Thoracic aorta (tissue), 2 donors: ENCODE measurements at regions not wholly inside any gene's neighbourhood (a gene's known extent, or its start where the extent isn't known, plus 50 kb on each side); places are given as distances from the start of the nearest gene placed in this dataset.
A peak's percentile ranks its signal among the peaks of the same experiment; 100 is the strongest.

ENCODE experiments used
- ATAC-seq: fragments of 150-250 bp; one replicate; pipeline ENCODE4 v1.8.0; 2017; ENCODE audit warnings: low read depth; ENCODE audit not compliant: insufficient number of reproducible peaks, low FRiP score
- DNase-seq: peaks from one replicate; pipeline ENCODE4 v3.0.0-alpha.2; 2020; ENCODE audit warnings: low spot score
- H3K27ac ChIP-seq, 2 donors: fragments of 200-600 bp; sonication (generic); 1 replicate in 1 of 2; 2 replicates in 1 of 2; pipeline ENCODE4 v1.5.1; 2016; ENCODE audit warnings: mild to moderate bottlenecking in 2 of 2, moderate library complexity in 2 of 2
- H3K27me3 ChIP-seq: fragments of 200-600 bp; sonication (generic); replicated peaks from 2 replicates; pipeline ENCODE4 v1.6.0; 2016; ENCODE audit warnings: mild to moderate bottlenecking; ENCODE audit not compliant: insufficient read depth
- H3K36me3 ChIP-seq: fragments of 200-600 bp; sonication (generic); one replicate; pipeline ENCODE4 v1.5.1; 2016
- H3K4me1 ChIP-seq, 2 donors: fragments of 200-600 bp; sonication (generic); 1 replicate in 1 of 2; 2 replicates in 1 of 2; pipeline versions ENCODE4 v1.5.1 to v1.6.0; 2016; ENCODE audit warnings: low read depth in 2 of 2, mild to moderate bottlenecking in 1 of 2; ENCODE audit not compliant: control insufficient read depth in 1 of 2
- H3K4me3 ChIP-seq: fragments of 200-600 bp; sonication (generic); 2 replicates; pipeline ENCODE4 v1.5.1; 2016; ENCODE audit warnings: mild to moderate bottlenecking
- H3K9me3 ChIP-seq: fragments of 200-600 bp; sonication (generic); 2 replicates; pipeline ENCODE4 v1.5.1; 2016
- CTCF ChIP-seq: fragments of 200-600 bp; sonication (generic); IDR thresholded peaks from one replicate; pipeline ENCODE4 v1.5.1; 2019; ENCODE audit warnings: antibody characterized with exemption

GRCh38 chr2:120473522-120474271 lies 127.8 kb downstream of the INHBB start:
- Histone ChIP-seq H3K27ac (peak overlapping the region in 1 of 2 donors; percentile 7), H3K4me1 (peaks cover 33 to 66% of the 10 kb centered on the region in 2 donors), H3K36me3 (no peaks in the 10 kb centered on the region), H3K27me3 (no peaks in the 10 kb centered on the region), H3K9me3 (no peaks in the 10 kb centered on the region), H3K4me3 (peak overlapping the region; percentile 47)
- TF ChIP-seq CTCF, result no peak
- ATAC-seq (no peak), DNase-seq (no peak)

- Histone ChIP-seq H3K9me3 (no peaks in the 10 kb centered on the region), H3K27me3 (no peaks in the 10 kb centered on the region), H3K27ac (no peak overlapping the region), H3K4me1 (peaks cover 29 to 58% of the 10 kb centered on the region in 2 donors), H3K36me3 (no peaks in the 10 kb centered on the region), H3K4me3 (no peak overlapping the region)
- ATAC-seq, result no peak
- TF ChIP-seq CTCF, result no peak
- no peak for DNase-seq
Observed at GRCh38 chr2:120474486-120474885, 128.6 kb downstream of the INHBB start.

- Histone ChIP-seq H3K27ac (no peak overlapping the region), H3K27me3 (no peaks in the 10 kb centered on the region), H3K9me3 (no peaks in the 10 kb centered on the region), H3K36me3 (no peaks in the 10 kb centered on the region), H3K4me3 (no peak overlapping the region), H3K4me1 (peaks cover 16 to 42% of the 10 kb centered on the region in 2 donors)
- ATAC-seq (no peak), DNase-seq (no peak)
- TF ChIP-seq CTCF, result no peak
Observed at GRCh38 chr2:120476141-120476540, 130.2 kb downstream of the INHBB start.

- Histone ChIP-seq H3K9me3 (no peaks in the 10 kb centered on the region), H3K27me3 (no peaks in the 10 kb centered on the region), H3K4me3 (no peak overlapping the region), H3K27ac (no peak overlapping the region), H3K4me1 (peaks cover 14 to 31% of the 10 kb centered on the region in 2 donors), H3K36me3 (no peaks in the 10 kb centered on the region)
- no peak for ATAC-seq
- DNase-seq, result no peak
- no peak for TF ChIP-seq CTCF
Observed at GRCh38 chr2:120477198-120477597, 131.3 kb downstream of the INHBB start.

GRCh38 chr2:120477831-120478481 lies 132.0 kb downstream of the INHBB start:
- Histone ChIP-seq H3K4me1 (peaks cover 14 to 24% of the 10 kb centered on the region in 2 donors), H3K9me3 (no peaks in the 10 kb centered on the region), H3K27me3 (no peaks in the 10 kb centered on the region), H3K36me3 (no peaks in the 10 kb centered on the region), H3K27ac (no peak overlapping the region), H3K4me3 (no peak overlapping the region)
- no peak for ATAC-seq
- TF ChIP-seq CTCF, result no peak
- no peak for DNase-seq
